WTC11 (cell line): ENCODE measurements at regions not wholly inside any gene's neighbourhood (a gene's known extent, or its start where the extent isn't known, plus 50 kb on each side); places are given as distances from the start of the nearest gene placed in this dataset.

Source experiments
- ATAC-seq: fragments of 200-7000 bp; cut with Tn5 transposase; 2 replicates; pipeline ENCODE4 v1.10.0; 2021; ENCODE audit warnings: mild to moderate bottlenecking, moderate library complexity
- CTCF ChIA-PET: fragments of 300-600 bp; sonication (Branson Sonifier 250); formaldehyde crosslinking; loops from one replicate; lab custom pipeline; 2021; ENCODE audit warnings: antibody characterized with exemption; lab: Charles Lee
- POLR2A ChIA-PET: fragments of 350-600 bp; sonication (Branson Sonifier 250); formaldehyde crosslinking; loops from one replicate; lab custom pipeline; 2021; ENCODE audit warnings: antibody characterized with exemption; lab: Charles Lee
- DNase-seq: peaks from one replicate; pipeline ENCODE4 v3.0.0; 2021; ENCODE audit warnings: low spot score
- H3K27ac Mint-ChIP-seq: 2 replicates; pipeline ENCODE4 v1.8.0; 2021; ENCODE audit warnings: mixed read lengths
- H3K27me3 Mint-ChIP-seq: 2 replicates; pipeline ENCODE4 v1.8.0; 2021; ENCODE audit warnings: low read depth, mild to moderate bottlenecking, moderate library complexity, mixed read lengths
- H3K36me3 Mint-ChIP-seq: 2 replicates; pipeline ENCODE4 v1.8.0; 2021; ENCODE audit warnings: mixed read lengths
- H3K4me1 Mint-ChIP-seq: 2 replicates; pipeline ENCODE4 v1.8.0; 2022; ENCODE audit warnings: mixed read lengths
- H3K4me3 Mint-ChIP-seq: 2 replicates; pipeline ENCODE4 v1.8.0; 2021; ENCODE audit warnings: mild to moderate bottlenecking, moderate library complexity, mixed read lengths
- H3K9me3 Mint-ChIP-seq: 2 replicates; pipeline ENCODE4 v1.8.0; 2021; ENCODE audit warnings: mixed read lengths
- ATF1 ChIP-seq: sonication (generic); formaldehyde crosslinking; IDR thresholded peaks from 2 replicates; pipeline ENCODE4 v1.8.1; 2023; ENCODE audit warnings: mild to moderate bottlenecking, moderate library complexity, missing genetic modification reagents
- CBFB ChIP-seq: sonication (generic); formaldehyde crosslinking; IDR thresholded peaks from 2 replicates; pipeline ENCODE4 v1.8.1; 2022; ENCODE audit warnings: mild to moderate bottlenecking, low read depth, missing genetic modification reagents
- CREM ChIP-seq: sonication (generic); formaldehyde crosslinking; IDR thresholded peaks from 2 replicates; pipeline ENCODE4 v1.8.1; 2022; ENCODE audit warnings: mild to moderate bottlenecking, missing genetic modification reagents, moderate library complexity
- FOXK1 ChIP-seq: sonication (generic); formaldehyde crosslinking; IDR thresholded peaks from 2 replicates; pipeline ENCODE4 v1.8.0; 2022; ENCODE audit warnings: mild to moderate bottlenecking, moderate library complexity, missing genetic modification reagents
- FOXP1 ChIP-seq: sonication (generic); formaldehyde crosslinking; IDR thresholded peaks from 2 replicates; pipeline ENCODE4 v1.8.0; 2022; ENCODE audit warnings: missing genetic modification reagents, mild to moderate bottlenecking, moderate library complexity, borderline replicate concordance
- JAZF1 ChIP-seq: fragments of 250-450 bp; sonication (Bioruptor Pico); IDR thresholded peaks from 2 replicates; pipeline ENCODE4 v1.9.0; 2021; ENCODE audit warnings: moderate library complexity, mild to moderate bottlenecking, inconsistent platforms
- JUN ChIP-seq: sonication (generic); formaldehyde crosslinking; IDR thresholded peaks from 2 replicates; pipeline ENCODE4 v1.8.0; 2023; ENCODE audit warnings: mild to moderate bottlenecking, missing genetic modification reagents
- NFYB ChIP-seq: sonication (generic); formaldehyde crosslinking; conservative IDR thresholded peaks from 2 replicates; pipeline ENCODE4 v1.8.0; 2022; ENCODE audit warnings: low read depth, missing genetic modification reagents
- OVOL2 ChIP-seq: fragments of 250-450 bp; sonication (Bioruptor Pico); IDR thresholded peaks from 2 replicates; pipeline ENCODE4 v1.9.0; 2021; ENCODE audit warnings: mild to moderate bottlenecking, borderline replicate concordance
- SMAD3 ChIP-seq: sonication (generic); formaldehyde crosslinking; IDR thresholded peaks from 2 replicates; pipeline ENCODE4 v1.8.0; 2022; ENCODE audit warnings: missing genetic modification reagents, mild to moderate bottlenecking, borderline replicate concordance
- ZBTB21 ChIP-seq: sonication (generic); formaldehyde crosslinking; IDR thresholded peaks from 2 replicates; pipeline ENCODE4 v1.8.1; 2023; ENCODE audit warnings: mild to moderate bottlenecking, missing genetic modification reagents, borderline replicate concordance
- ZNF317 ChIP-seq: sonication (generic); formaldehyde crosslinking; IDR thresholded peaks from 2 replicates; pipeline ENCODE4 v1.8.1; 2023; ENCODE audit warnings: low read depth, mild to moderate bottlenecking, moderate library complexity, missing genetic modification reagents, borderline replicate concordance
- ZNF423 ChIP-seq: fragments of 250-450 bp; sonication (Bioruptor Pico); IDR thresholded peaks from 2 replicates; pipeline ENCODE4 v2.1.2; 2022; ENCODE audit warnings: mild to moderate bottlenecking, moderate library complexity
- ZNF671 ChIP-seq: fragments of 250-450 bp; sonication (Bioruptor Pico); IDR thresholded peaks from 2 replicates; pipeline ENCODE4 v1.8.0; 2021; ENCODE audit warnings: mild to moderate bottlenecking
- TF ChIP-seq, protein P1 (sequence below): sonication (generic); formaldehyde crosslinking; conservative IDR thresholded peaks from 2 replicates; pipeline ENCODE4 v1.8.1; 2023; ENCODE audit warnings: mild to moderate bottlenecking, low read depth, missing genetic modification reagents, moderate library complexity
- TF ChIP-seq, protein P2 (sequence below): sonication (generic); formaldehyde crosslinking; IDR thresholded peaks from 2 replicates; pipeline ENCODE4 v1.8.0; 2022; ENCODE audit warnings: mild to moderate bottlenecking, missing genetic modification reagents
- TF ChIP-seq, protein P3 (sequence below): sonication (generic); formaldehyde crosslinking; IDR thresholded peaks from 2 replicates; pipeline ENCODE4 v1.8.0; 2022; ENCODE audit warnings: mild to moderate bottlenecking, missing genetic modification reagents
- TF ChIP-seq, protein P4 (sequence below): sonication (generic); formaldehyde crosslinking; IDR thresholded peaks from 2 replicates; pipeline ENCODE4 v1.8.1; 2023; ENCODE audit warnings: mild to moderate bottlenecking, moderate library complexity, missing genetic modification reagents
- TF ChIP-seq, protein P5 (sequence below): sonication (generic); formaldehyde crosslinking; conservative IDR thresholded peaks from 2 replicates; pipeline ENCODE4 v1.8.1; 2022; ENCODE audit warnings: mild to moderate bottlenecking, missing genetic modification reagents
- TF ChIP-seq, protein P6 (sequence below): fragments of 250-450 bp; sonication (Bioruptor Pico); IDR thresholded peaks from 2 replicates; pipeline ENCODE4 v1.9.0; 2021; ENCODE audit warnings: moderate library complexity, mild to moderate bottlenecking, inconsistent platforms, borderline replicate concordance
- TF ChIP-seq, protein P7 (sequence below): sonication (generic); formaldehyde crosslinking; IDR thresholded peaks from 2 replicates; pipeline ENCODE4 v1.8.1; 2023; ENCODE audit warnings: mild to moderate bottlenecking, missing genetic modification reagents
- TF ChIP-seq, protein P8 (sequence below): sonication (generic); formaldehyde crosslinking; IDR thresholded peaks from 2 replicates; pipeline ENCODE4 v1.8.1; 2023; ENCODE audit warnings: mild to moderate bottlenecking, missing genetic modification reagents, moderate library complexity

DNA sequence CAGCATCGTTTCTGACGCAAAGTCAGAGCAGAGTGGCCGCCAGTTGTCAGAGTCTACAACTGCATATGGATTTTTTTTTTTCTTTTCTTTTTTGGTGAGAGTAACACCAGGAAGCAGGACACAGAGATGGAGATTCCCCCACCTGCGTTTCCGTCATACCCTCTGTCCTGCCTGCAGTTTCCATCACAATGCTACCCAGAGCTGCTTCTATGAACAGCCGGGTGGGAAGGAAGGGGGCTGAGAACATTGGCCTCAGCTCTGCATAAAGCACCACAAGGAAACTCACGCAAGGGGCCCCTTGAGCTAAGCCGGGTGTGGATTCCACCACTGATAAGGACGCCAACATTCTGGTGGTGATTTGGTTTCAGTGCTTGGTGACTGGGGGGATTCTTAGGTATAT, 183.5 kb upstream of the AFDN start:
- ATAC-seq: peak; percentile 39; the same call in 1 of the 2 replicates
- POLR2A ChIA-PET: no interaction called here

DNA sequence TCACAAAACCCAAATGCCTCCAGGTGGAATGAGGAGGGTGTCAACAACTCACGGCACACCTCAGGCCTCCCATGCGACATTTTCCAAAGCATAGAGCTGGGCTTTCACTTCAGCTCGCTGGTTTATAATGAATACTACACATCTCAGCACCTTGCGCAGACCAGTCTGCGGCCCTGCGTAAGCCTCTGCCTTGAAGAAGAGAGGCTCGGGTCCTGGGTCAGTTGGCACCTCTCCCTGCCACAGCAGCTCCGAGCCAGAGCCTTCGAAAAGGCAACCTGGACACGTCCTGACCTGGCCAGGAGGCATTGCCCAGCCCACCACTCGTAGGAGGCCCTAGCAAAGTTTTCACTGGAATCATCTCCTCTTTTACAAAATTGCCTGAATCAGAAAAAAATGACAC, 183.0 kb upstream of the AFDN start:
- no peaks in the 10 kb centered on the region for H3K27me3 Mint-ChIP-seq
- ChIA-PET POLR2A (no interaction called here), CTCF (no interaction called here)
- no peaks in the 10 kb centered on the region; the same call in 1 of the 2 replicates for H3K36me3 Mint-ChIP-seq
- H3K27ac Mint-ChIP-seq: no peak overlapping the region
- no peak for ATAC-seq
- no peak for DNase-seq
- H3K4me3 Mint-ChIP-seq: no peak overlapping the region
- peaks cover 27% of the 10 kb centered on the region for H3K4me1 Mint-ChIP-seq
- peaks cover 9% of the 10 kb centered on the region for H3K9me3 Mint-ChIP-seq
- TF ChIP-seq NFYB (no peak), ATF1 (CRISPR knock-in tag) (no peak), ZBTB21 (CRISPR knock-in tag) (no peak), JUN (CRISPR knock-in tag) (no peak), FOXP1 (CRISPR knock-in tag) (no peak), ZNF423 (no peak), CBFB (CRISPR knock-in tag) (no peak)
- TF ChIP-seq, protein P1, sequence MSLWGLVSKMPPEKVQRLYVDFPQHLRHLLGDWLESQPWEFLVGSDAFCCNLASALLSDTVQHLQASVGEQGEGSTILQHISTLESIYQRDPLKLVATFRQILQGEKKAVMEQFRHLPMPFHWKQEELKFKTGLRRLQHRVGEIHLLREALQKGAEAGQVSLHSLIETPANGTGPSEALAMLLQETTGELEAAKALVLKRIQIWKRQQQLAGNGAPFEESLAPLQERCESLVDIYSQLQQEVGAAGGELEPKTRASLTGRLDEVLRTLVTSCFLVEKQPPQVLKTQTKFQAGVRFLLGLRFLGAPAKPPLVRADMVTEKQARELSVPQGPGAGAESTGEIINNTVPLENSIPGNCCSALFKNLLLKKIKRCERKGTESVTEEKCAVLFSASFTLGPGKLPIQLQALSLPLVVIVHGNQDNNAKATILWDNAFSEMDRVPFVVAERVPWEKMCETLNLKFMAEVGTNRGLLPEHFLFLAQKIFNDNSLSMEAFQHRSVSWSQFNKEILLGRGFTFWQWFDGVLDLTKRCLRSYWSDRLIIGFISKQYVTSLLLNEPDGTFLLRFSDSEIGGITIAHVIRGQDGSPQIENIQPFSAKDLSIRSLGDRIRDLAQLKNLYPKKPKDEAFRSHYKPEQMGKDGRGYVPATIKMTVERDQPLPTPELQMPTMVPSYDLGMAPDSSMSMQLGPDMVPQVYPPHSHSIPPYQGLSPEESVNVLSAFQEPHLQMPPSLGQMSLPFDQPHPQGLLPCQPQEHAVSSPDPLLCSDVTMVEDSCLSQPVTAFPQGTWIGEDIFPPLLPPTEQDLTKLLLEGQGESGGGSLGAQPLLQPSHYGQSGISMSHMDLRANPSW (CRISPR knock-in tag): no peak

More for the DNA sequence above, 183.5 kb upstream of the AFDN start:
- Mint-ChIP-seq H3K9me3 (peaks cover 9% of the 10 kb centered on the region), H3K36me3 (no peaks in the 10 kb centered on the region; the same call in 1 of the 2 replicates), H3K4me3 (no peak overlapping the region), H3K27ac (no peak overlapping the region), H3K27me3 (no peaks in the 10 kb centered on the region), H3K4me1 (peaks cover 27% of the 10 kb centered on the region)
- DNase-seq: no peak
- CTCF ChIA-PET: no interaction called here
- TF ChIP-seq ATF1 (CRISPR knock-in tag): no peak
- TF ChIP-seq, protein P2, sequence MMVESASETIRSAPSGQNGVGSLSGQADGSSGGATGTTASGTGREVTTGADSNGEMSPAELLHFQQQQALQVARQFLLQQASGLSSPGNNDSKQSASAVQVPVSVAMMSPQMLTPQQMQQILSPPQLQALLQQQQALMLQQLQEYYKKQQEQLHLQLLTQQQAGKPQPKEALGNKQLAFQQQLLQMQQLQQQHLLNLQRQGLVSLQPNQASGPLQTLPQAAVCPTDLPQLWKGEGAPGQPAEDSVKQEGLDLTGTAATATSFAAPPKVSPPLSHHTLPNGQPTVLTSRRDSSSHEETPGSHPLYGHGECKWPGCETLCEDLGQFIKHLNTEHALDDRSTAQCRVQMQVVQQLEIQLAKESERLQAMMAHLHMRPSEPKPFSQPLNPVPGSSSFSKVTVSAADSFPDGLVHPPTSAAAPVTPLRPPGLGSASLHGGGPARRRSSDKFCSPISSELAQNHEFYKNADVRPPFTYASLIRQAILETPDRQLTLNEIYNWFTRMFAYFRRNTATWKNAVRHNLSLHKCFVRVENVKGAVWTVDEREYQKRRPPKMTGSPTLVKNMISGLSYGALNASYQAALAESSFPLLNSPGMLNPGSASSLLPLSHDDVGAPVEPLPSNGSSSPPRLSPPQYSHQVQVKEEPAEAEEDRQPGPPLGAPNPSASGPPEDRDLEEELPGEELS (CRISPR knock-in tag): no peak
- TF ChIP-seq FOXK1 (CRISPR knock-in tag): no peak
- TF ChIP-seq, protein P3, sequence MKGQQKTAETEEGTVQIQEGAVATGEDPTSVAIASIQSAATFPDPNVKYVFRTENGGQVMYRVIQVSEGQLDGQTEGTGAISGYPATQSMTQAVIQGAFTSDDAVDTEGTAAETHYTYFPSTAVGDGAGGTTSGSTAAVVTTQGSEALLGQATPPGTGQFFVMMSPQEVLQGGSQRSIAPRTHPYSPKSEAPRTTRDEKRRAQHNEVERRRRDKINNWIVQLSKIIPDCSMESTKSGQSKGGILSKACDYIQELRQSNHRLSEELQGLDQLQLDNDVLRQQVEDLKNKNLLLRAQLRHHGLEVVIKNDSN: no peak
- TF ChIP-seq, all 79 proteins: peak for 0

DNA sequence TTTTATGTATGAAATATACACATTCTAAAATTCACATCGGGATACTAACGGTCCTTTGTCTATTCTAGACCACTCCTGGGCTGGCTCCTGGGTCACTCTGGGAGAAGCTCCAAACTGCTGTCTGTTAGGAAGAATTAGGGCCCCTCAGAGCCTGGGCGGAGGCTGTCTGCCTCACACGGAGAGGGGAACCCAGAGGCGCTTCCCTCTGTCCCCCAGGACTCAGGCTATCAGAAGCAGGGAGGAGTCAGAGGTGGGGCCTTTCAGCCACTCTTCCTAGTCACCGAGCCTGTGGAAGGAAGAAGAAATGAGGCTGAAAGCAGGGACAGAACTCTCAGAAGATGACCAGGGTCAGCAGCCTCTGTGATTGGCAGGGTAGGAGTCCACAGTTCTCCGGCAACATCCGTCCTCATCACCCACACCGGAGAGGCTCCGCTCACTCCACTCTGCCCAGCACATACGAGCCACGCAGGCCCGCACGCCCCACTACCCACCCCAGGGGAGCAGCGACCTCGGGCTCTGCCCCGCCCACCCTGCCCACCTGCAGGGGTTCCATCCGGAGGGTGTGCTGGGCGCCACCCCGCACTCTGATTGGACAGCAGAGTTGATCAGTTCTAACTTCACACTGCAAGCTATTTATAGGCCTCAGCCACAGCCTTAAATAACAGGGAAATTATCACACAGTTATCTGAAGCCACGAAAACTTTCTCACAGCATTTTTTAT, 182.1 kb upstream of the AFDN start:
- Mint-ChIP-seq H3K36me3 (no peaks in the 10 kb centered on the region; the same call in 1 of the 2 replicates), H3K9me3 (peaks cover 9% of the 10 kb centered on the region), H3K4me1 (peaks cover 27% of the 10 kb centered on the region), H3K4me3 (no peak overlapping the region), H3K27me3 (no peaks in the 10 kb centered on the region), H3K27ac (no peak overlapping the region)
- ATAC-seq (peak; percentile 60), DNase-seq (no peak)
- ChIA-PET CTCF (no interaction called here), POLR2A (no interaction called here)
- TF ChIP-seq SMAD3 (CRISPR knock-in tag) (no peak), OVOL2 (CRISPR knock-in tag) (no peak), ZNF671 (CRISPR knock-in tag) (no peak), CREM (CRISPR knock-in tag) (no peak), JAZF1 (CRISPR knock-in tag) (no peak), ZNF317 (CRISPR knock-in tag) (no peak)
- TF ChIP-seq, protein P4, sequence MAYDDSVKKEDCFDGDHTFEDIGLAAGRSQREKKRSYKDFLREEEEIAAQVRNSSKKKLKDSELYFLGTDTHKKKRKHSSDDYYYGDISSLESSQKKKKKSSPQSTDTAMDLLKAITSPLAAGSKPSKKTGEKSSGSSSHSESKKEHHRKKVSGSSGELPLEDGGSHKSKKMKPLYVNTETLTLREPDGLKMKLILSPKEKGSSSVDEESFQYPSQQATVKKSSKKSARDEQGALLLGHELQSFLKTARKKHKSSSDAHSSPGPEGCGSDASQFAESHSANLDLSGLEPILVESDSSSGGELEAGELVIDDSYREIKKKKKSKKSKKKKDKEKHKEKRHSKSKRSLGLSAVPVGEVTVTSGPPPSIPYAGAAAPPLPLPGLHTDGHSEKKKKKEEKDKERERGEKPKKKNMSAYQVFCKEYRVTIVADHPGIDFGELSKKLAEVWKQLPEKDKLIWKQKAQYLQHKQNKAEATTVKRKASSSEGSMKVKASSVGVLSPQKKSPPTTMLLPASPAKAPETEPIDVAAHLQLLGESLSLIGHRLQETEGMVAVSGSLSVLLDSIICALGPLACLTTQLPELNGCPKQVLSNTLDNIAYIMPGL (CRISPR knock-in tag): no peak
- TF ChIP-seq, protein P5, sequence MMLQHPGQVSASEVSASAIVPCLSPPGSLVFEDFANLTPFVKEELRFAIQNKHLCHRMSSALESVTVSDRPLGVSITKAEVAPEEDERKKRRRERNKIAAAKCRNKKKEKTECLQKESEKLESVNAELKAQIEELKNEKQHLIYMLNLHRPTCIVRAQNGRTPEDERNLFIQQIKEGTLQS (CRISPR knock-in tag): no peak
- TF ChIP-seq, protein P6, sequence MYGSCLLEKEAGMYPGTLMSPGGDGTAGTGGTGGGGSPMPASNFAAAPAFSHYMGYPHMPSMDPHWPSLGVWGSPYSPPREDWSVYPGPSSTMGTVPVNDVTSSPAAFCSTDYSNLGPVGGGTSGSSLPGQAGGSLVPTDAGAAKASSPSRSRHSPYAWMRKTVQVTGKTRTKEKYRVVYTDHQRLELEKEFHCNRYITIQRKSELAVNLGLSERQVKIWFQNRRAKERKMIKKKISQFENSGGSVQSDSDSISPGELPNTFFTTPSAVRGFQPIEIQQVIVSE (CRISPR knock-in tag): no peak
- TF ChIP-seq, protein P7, sequence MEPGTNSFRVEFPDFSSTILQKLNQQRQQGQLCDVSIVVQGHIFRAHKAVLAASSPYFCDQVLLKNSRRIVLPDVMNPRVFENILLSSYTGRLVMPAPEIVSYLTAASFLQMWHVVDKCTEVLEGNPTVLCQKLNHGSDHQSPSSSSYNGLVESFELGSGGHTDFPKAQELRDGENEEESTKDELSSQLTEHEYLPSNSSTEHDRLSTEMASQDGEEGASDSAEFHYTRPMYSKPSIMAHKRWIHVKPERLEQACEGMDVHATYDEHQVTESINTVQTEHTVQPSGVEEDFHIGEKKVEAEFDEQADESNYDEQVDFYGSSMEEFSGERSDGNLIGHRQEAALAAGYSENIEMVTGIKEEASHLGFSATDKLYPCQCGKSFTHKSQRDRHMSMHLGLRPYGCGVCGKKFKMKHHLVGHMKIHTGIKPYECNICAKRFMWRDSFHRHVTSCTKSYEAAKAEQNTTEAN (CRISPR knock-in tag): no peak
- TF ChIP-seq, protein P8, sequence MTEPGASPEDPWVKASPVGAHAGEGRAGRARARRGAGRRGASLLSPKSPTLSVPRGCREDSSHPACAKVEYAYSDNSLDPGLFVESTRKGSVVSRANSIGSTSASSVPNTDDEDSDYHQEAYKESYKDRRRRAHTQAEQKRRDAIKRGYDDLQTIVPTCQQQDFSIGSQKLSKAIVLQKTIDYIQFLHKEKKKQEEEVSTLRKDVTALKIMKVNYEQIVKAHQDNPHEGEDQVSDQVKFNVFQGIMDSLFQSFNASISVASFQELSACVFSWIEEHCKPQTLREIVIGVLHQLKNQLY (CRISPR knock-in tag): no peak
